ENCODE measurements at regions not wholly inside any gene's neighbourhood (a gene's known extent, or its start where the extent isn't known, plus 50 kb on each side); places are given as distances from the start of the nearest gene placed in this dataset.
"Not testable (repeated sequence)": the region's sequence is repeated elsewhere in the genome, so short reads cannot be mapped to it uniquely, and the experiment has no call there.

DNA sequence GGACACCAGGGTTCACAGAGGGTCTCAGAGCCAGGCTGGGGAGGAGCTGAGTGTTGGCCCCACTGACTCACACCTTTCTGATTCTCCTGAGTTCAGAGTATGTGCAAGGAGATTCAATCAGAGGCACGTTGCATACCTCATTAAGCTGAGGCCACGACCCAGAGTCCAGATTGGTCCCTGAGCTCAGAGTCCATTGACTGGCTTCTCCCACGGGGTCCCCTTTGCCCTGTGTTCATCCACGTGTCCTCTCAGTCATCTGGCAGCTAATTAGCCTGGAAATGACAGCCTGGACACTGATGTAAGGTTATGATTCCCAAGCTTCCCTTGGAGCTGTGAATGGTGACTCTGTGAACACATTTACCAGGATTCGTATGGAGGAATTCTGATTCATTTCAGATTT lies 267.2 kb downstream of the SH3BP4 start:
- DNase-seq (ENCODE audit: low spot score): no peak

GRCh38 chr2:235220331-235220730 lies 268.5 kb downstream of the SH3BP4 start:
- DNase-seq (ENCODE audit: low spot score): no peak

- peak; percentile 10 for DNase-seq (ENCODE audit: low spot score)
Observed at GRCh38 chr2:235223011-235223410, 270.8 kb upstream of the AGAP1 start.

DNA sequence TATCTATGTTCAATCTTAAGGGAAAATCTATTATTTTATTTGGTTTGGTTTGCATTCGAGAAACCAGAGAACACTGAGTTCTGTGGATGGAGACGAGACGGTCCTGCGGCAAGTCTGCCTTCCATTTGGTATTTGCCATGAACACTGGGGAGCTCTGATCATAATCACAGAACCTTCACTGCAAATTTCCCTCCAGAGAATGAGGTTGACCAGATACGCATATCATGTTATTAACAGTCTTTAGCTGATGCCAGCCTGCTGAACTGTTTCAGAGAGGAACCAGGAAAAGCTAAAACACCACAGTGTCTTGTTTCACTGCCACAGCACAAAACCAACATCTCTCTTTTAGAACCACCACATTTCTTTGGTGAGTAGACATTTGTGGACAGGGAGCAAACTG lies 269.4 kb upstream of the AGAP1 start:
- DNase-seq (ENCODE audit: low spot score): no peak

DNA sequence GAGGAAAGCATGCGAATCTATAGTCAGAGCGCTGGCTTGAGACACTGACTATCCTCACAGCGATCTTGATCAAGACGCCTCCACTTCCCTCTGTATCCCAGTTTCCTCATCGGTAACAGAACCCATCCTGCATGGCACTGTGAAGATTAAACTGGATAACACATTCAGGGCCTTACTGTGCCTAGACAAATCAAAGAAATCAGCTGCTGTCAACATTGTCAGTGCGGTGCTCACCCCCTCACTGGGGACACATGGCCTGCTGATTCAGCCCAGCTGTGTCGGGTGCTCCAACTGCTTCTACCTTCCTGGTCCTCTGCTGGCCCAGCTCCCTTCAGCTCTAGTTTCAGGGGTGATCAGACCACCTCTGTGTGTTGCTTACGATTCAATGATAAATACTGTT lies 268.6 kb upstream of the AGAP1 start:
- no peak for DNase-seq (ENCODE audit: low spot score)

DNA sequence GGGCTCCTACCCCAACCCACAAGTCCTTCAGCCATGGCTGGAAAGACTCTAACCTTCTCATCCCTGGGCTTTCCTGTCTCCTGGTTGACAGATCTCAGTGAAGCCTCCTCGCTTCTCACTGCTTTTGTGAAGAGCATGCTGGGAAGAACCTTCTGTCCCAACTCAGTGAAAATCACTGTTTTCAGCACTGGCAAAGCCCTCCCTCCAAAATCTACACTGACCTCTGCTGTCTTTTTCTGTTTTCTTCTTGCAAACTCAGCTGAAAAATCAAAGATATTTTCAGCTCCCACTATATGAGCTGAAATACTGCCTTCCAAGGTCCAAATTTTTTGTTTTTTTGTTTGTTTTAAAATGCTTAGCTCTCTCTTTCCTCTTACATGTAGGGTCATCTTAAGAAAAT lies 266.3 kb upstream of the AGAP1 start:
- DNase-seq (ENCODE audit: low spot score): no peak

GRCh38 chr2:235228422-235228821 lies 265.4 kb upstream of the AGAP1 start:
- not testable (repeated sequence) for DNase-seq (ENCODE audit: low spot score)

- DNase-seq (ENCODE audit: low spot score): no peak
Observed at GRCh38 chr2:235229236-235229635, 264.6 kb upstream of the AGAP1 start.

GRCh38 chr2:235230821-235231601 lies 262.8 kb upstream of the AGAP1 start:
- peak; percentile 54 for DNase-seq (ENCODE audit: low spot score)

DNA sequence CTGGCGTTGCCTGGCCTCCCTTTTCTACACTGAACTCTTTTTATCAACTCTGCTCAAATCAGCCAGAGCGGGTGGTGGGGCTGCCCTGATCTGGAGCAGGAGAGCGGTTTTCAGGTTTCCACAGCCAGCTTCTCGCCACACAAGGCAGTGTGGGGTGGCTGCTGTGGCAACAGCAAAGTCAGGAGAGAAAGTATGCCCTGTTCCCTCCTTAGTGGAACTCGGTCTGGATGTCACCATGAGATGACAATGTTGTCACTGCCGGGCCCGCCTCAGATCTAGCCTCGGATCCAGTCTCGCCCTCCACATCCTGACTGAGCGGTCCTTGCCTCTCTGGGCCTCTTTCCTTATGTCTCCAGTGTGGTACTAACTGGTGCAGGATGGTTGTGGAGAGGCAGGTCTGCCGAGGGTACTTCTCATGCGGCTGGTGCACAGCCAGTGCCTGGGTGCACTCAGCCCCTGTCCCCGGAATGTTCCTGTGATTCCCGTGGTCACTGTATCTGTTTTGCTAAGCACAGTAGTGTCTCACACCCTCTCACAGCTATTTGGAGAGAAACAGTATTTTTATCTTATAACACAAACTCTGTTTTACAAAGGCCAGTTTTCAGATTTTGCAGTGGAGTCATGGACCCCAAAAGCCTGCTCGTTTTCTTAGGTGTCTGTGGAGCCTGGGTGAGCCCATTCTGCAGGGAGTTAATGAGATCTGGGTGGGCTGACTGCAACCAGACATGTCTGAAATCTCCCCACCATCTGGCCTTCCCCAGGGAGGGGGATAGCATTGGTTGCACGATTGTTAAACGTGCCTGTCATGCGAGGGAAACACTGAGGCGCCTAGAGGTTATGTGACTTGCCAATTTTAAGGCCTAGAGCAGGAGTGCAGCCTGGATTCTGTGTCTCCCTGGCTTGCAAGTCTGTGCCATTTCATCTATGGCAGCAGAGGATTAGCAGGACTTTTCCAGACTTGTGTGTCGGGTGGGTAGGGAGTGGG lies 261.1 kb upstream of the AGAP1 start:
- no peak for DNase-seq (ENCODE audit: low spot score)

DNA sequence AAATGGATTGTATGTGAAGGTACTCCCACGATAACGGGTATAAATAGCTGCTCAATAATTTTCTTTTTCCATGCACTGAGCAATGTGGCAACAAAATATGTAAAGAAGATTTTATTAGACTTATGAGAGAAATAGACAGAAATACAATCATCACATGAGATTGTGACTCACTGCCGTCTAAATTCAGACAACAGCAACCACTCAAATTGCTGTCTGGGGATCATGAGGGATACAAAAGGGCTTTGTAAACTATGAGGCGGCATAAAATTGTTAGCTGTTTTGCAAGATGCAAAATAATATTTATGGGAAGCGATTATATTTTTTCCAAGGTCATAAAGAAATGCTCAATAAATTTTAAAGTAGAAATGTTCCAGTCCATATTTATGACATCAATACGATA lies 259.1 kb upstream of the AGAP1 start:
- peak; percentile 37 for DNase-seq (ENCODE audit: low spot score)

DNA sequence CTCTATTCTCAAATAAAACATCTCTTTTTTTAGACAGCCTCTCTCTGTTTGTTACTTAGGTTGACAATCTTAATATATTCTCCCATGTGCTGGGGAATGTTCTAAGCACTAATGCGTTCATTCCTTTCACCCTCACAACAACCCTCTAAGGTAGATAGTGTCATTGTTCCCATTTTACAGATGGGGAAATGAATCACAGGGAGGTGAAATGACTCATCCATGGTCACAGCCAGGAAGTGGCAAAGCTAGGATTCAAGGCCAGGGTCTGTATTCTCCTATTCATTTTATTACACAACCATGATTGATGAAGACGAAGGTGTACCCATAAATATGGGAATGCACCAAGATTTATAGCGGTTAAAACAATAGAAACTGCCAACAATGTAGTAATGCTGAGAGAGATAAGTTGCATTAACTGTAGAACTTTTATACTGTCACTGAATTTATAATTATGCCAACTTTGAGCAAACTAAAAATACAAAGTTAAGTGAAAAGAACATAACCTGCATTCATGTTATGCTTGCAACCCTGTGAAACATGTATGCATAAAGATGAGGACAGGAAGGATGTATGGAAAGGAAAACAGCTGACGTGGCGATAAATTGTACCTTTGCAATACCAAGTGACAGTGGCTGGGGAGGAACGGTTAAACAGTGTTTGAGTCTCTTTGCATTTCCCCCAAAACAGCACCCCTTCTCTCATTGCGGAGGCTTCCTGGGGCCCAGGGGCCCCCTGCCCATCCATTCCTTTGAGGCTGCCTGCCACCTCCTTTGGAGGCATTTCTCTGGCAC lies 257.7 kb upstream of the AGAP1 start:
- DNase-seq (ENCODE audit: low spot score): peak; percentile 50

- DNase-seq (ENCODE audit: low spot score): peak; percentile 72
Observed at GRCh38 chr2:235238537-235238936, 255.3 kb upstream of the AGAP1 start.

GRCh38 chr2:235240574-235240973 lies 253.3 kb upstream of the AGAP1 start:
- no peak for DNase-seq (ENCODE audit: low spot score)

GRCh38 chr2:235244255-235245220 lies 249.3 kb upstream of the AGAP1 start:
- peak; percentile 60 for DNase-seq (ENCODE audit: low spot score)

DNA sequence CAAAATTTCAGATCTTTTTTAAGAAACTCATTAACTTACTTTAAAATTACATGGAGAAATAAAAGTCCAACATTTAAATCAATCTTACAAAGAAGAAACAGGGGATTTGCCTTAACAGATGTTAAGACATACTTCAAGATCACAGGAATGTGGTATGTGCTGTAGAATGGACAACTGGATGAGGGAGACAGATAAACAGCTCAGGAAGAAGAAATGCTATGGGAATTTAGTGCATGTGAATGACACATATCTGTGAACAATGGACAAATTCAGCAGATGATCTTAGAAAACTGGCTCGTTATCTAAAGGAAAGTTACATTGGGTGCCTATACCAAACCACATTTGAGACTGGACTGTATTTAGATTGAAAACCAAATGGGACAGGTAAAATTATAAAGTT lies 246.8 kb upstream of the AGAP1 start:
- no peak for DNase-seq (ENCODE audit: low spot score)

DNA sequence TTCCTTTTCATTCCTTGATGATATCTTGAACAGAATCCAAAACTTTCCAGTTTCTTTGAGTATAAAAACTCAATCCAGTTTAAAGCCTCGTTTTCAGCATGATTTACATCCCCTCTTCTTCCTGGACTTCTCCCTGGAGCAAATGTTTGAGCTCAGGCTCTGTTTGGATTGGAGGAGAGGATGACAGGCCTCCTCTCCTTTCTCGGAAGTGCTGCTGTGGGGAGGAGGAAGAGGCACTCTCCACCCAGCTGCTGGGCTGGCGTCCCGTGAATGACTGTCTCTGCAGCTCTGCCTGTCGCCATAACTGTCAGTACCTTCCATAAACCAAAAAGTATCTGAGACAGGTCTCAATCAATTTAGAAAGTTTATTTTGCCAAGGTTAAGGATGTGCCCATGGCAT lies 238.2 kb upstream of the AGAP1 start:
- no peak for DNase-seq (ENCODE audit: low spot score)

DNA sequence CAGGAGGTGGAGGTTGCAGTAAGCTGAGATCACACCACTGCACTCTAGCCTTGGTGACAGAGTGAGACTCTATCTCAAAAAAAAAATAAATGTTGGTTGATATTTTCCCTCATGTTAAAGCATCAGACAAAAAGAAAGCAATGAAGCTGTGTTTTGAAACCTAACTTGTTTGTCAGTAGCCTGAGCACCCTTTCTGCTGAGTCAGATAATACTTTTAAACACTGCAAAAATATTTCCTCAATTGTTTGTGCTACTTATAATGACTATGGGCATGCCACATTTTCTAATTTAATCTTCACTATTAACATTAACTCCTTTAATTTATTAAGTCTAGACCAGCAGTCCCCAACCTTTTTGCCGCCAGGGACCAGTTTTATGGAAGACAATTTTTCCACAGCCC lies 236.3 kb upstream of the AGAP1 start:
- no peak for DNase-seq (ENCODE audit: low spot score)

DNA sequence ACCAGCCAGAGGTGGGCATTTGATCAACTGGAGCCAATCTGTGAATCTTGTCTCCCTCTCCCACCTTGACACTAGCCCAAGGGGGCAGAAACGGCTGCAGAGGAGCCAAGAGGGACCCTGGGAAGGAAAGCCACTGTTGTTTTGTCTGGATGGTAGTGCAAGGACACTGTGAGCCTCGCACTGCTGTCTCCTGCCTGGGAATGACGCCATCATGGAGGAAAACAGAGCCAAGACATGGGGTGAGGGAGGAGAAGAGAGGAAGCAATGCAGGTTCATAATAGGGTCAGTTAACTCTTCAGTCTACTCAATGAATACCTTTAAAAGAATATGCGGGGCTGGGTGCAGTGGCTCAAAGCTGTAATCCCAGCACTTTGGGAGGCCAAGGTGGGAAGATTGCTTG lies 231.1 kb upstream of the AGAP1 start:
- DNase-seq (ENCODE audit: low spot score): no peak

DNA sequence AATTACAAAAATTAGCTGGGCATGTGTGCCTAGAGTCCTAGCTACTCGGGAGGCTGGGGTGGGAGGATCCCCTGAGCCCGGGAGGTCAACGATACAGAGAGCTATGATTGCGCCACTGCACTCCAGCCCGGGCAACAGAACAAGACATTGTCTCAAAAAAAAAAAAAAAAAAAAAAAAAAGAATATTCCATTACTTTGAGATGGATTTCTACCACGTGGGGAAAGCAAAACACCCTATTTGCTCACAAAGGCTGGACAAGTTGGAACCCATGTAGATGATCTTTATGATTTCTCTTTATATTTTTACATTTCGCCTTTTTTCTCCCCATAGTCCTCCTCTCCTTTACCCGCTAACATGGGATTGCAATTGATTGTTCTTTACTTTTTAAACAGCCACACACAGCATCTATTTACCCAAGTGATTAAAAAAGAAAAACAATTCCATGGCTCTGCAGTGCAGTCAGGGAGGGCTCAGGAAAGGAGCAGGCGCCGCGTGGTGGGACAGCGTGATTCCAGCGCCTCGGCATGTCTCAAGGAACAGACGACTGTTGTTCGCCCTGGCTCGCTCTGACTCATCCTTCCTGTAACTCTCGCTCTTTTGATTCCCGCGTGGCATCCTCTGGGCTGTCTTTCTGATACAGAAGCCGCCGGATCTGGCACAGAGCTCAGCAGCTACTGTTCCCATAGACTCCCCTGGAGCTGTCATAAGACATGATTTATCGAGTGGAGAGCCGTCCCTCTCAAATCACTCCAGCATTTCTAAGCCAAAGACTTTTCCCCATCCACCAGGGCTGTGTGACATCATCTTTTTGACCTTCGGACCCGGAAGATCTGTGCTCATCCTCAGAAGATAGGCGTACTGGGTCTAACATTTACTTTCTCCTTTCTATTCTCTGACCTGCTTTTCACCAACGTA lies 230.4 kb upstream of the AGAP1 start:
- DNase-seq (ENCODE audit: low spot score): peak; percentile 97
